Naive thymus-derived CD8-positive, alpha-beta T cell (primary cell): ENCODE measurements at regions not wholly inside any gene's neighbourhood (a gene's known extent, or its start where the extent isn't known, plus 50 kb on each side); places are given as distances from the start of the nearest gene placed in this dataset.

Experiments
- ATAC-seq, 2 donors: fragments of 150-1000 bp; cut with Tn5 transposase in 1 of 2; sonication (Bioruptor Pico), chemical (Tn5 transposase) in 1 of 2; 1 replicate in 1 of 2; 2 replicates in 1 of 2; pipeline ENCODE4 v1.10.0; 2021; ENCODE audit warnings: mild to moderate bottlenecking in 2 of 2, moderate library complexity in 2 of 2
- POLR2A ChIA-PET: fragments of 350-600 bp; sonication (Branson Sonifier 250); formaldehyde crosslinking; loops from one replicate; lab custom pipeline; 2021; ENCODE audit warnings: antibody characterized with exemption; lab: Charles Lee
- DNase-seq, 10 donors: peaks; one replicate each; pipeline versions ENCODE4 v3.0.0 to v3.0.0-alpha.2; 2020 to 2022
- H3K27ac Mint-ChIP-seq, 10 donors: one replicate each; pipeline ENCODE4 v1.8.0; 2020 to 2022; ENCODE audit warnings: mild to moderate bottlenecking in 10 of 10, mixed read lengths in 10 of 10, moderate library complexity in 4 of 10, inconsistent platforms in 1 of 10
- H3K27me3 Mint-ChIP-seq, 5 donors: one replicate each; pipeline ENCODE4 v1.8.0; 2021 to 2022; ENCODE audit warnings: mixed read lengths in 5 of 5
- H3K36me3 Mint-ChIP-seq, 3 donors: one replicate each; pipeline ENCODE4 v1.8.0; 2020 to 2022; ENCODE audit warnings: mixed read lengths in 3 of 3, mild to moderate bottlenecking in 2 of 3, inconsistent platforms in 1 of 3
- H3K4me1 Mint-ChIP-seq, 4 donors: one replicate each; pipeline ENCODE4 v1.8.0; 2021 to 2022; ENCODE audit warnings: mixed read lengths in 4 of 4
- H3K4me3 Mint-ChIP-seq, 10 donors: one replicate each; pipeline ENCODE4 v1.8.0; 2020 to 2022; ENCODE audit warnings: mild to moderate bottlenecking in 10 of 10, mixed read lengths in 10 of 10, moderate library complexity in 6 of 10, inconsistent platforms in 1 of 10
- H3K9me3 Mint-ChIP-seq, 9 donors: one replicate each; pipeline ENCODE4 v1.8.0; 2020 to 2022; ENCODE audit warnings: mixed read lengths in 9 of 9, mild to moderate bottlenecking in 3 of 9, inconsistent platforms in 1 of 9, moderate library complexity in 1 of 9

GRCh38 chr18:64444819-64445218 is 295.9 kb upstream of the LINC00305 start:
- H3K4me1 Mint-ChIP-seq: no peaks in the 10 kb centered on the region
- H3K36me3 Mint-ChIP-seq: no peaks in the 10 kb centered on the region
- no peak overlapping the region for H3K4me3 Mint-ChIP-seq
- no peak for DNase-seq
- ATAC-seq: no peak
- H3K27ac Mint-ChIP-seq: no peak overlapping the region
- POLR2A ChIA-PET: no interaction called here
- H3K27me3 Mint-ChIP-seq: no peaks in the 10 kb centered on the region
- peaks cover 1 to 12% (median 6%) of the 10 kb centered on the region in 9 donors for H3K9me3 Mint-ChIP-seq

GRCh38 chr18:64438178-64438577 is 289.3 kb upstream of the LINC00305 start:
- Mint-ChIP-seq H3K27me3 (no peaks in the 10 kb centered on the region), H3K27ac (no peak overlapping the region), H3K36me3 (peaks cover 0 to 9% (median 0%) of the 10 kb centered on the region in 3 donors), H3K9me3 (peaks cover 1 to 38% (median 19%) of the 10 kb centered on the region in 9 donors), H3K4me3 (no peak overlapping the region), H3K4me1 (no peaks in the 10 kb centered on the region)
- ATAC-seq (no peak), DNase-seq (no peak)
- POLR2A ChIA-PET: no interaction called here

GRCh38 chr18:64436111-64436510 is 287.2 kb upstream of the LINC00305 start:
- POLR2A ChIA-PET: no interaction called here
- H3K36me3 Mint-ChIP-seq: peaks cover 0 to 10% (median 0%) of the 10 kb centered on the region in 3 donors
- DNase-seq: no peak
- H3K4me1 Mint-ChIP-seq: no peaks in the 10 kb centered on the region
- no peak for ATAC-seq
- no peaks in the 10 kb centered on the region for H3K27me3 Mint-ChIP-seq
- peaks cover 4 to 39% (median 21%) of the 10 kb centered on the region in 9 donors for H3K9me3 Mint-ChIP-seq
- H3K4me3 Mint-ChIP-seq: no peak overlapping the region
- no peak overlapping the region for H3K27ac Mint-ChIP-seq

GRCh38 chr18:64419156-64419555 is 270.3 kb upstream of the LINC00305 start:
- Mint-ChIP-seq H3K36me3 (no peaks in the 10 kb centered on the region), H3K27ac (no peak overlapping the region), H3K9me3 (peaks cover 0 to 7% (median 0%) of the 10 kb centered on the region in 9 donors), H3K4me3 (no peak overlapping the region), H3K27me3 (no peaks in the 10 kb centered on the region), H3K4me1 (no peaks in the 10 kb centered on the region)
- POLR2A ChIA-PET: no interaction called here
- no peak for ATAC-seq
- no peak for DNase-seq

- no peak overlapping the region for H3K27ac Mint-ChIP-seq
- H3K4me3 Mint-ChIP-seq: no peak overlapping the region
- POLR2A ChIA-PET: no interaction called here
- H3K36me3 Mint-ChIP-seq: no peaks in the 10 kb centered on the region
- ATAC-seq: no peak
- H3K4me1 Mint-ChIP-seq: no peaks in the 10 kb centered on the region
- no peak for DNase-seq
- H3K27me3 Mint-ChIP-seq: no peaks in the 10 kb centered on the region
- H3K9me3 Mint-ChIP-seq: peaks cover 0 to 5% (median 0%) of the 10 kb centered on the region in 9 donors
Measured at GRCh38 chr18:64416990-64417389, 268.1 kb upstream of the LINC00305 start.

- H3K4me1 Mint-ChIP-seq: no peaks in the 10 kb centered on the region
- POLR2A ChIA-PET: no interaction called here
- no peak for DNase-seq
- H3K27ac Mint-ChIP-seq: no peak overlapping the region
- no peaks in the 10 kb centered on the region for H3K27me3 Mint-ChIP-seq
- no peak for ATAC-seq
- peaks cover 0 to 5% (median 0%) of the 10 kb centered on the region in 9 donors for H3K9me3 Mint-ChIP-seq
- no peaks in the 10 kb centered on the region for H3K36me3 Mint-ChIP-seq
- H3K4me3 Mint-ChIP-seq: no peak overlapping the region
Measured at GRCh38 chr18:64415218-64415617, 266.3 kb upstream of the LINC00305 start.

GRCh38 chr18:64410685-64411084 is 261.8 kb upstream of the LINC00305 start:
- Mint-ChIP-seq H3K4me1 (no peaks in the 10 kb centered on the region), H3K27ac (no peak overlapping the region), H3K27me3 (no peaks in the 10 kb centered on the region), H3K9me3 (peaks cover 0 to 2% (median 0%) of the 10 kb centered on the region in 9 donors), H3K36me3 (no peaks in the 10 kb centered on the region), H3K4me3 (no peak overlapping the region)
- ATAC-seq (no peak), DNase-seq (no peak)
- POLR2A ChIA-PET: no interaction called here

GRCh38 chr18:64409511-64409910 is 260.6 kb upstream of the LINC00305 start:
- ATAC-seq (no peak), DNase-seq (no peak)
- no peaks in the 10 kb centered on the region for H3K4me1 Mint-ChIP-seq
- H3K36me3 Mint-ChIP-seq: no peaks in the 10 kb centered on the region
- H3K27ac Mint-ChIP-seq: no peak overlapping the region
- H3K9me3 Mint-ChIP-seq: peaks cover 0 to 2% (median 0%) of the 10 kb centered on the region in 9 donors
- POLR2A ChIA-PET: no interaction called here
- H3K27me3 Mint-ChIP-seq: no peaks in the 10 kb centered on the region
- no peak overlapping the region for H3K4me3 Mint-ChIP-seq

- Mint-ChIP-seq H3K4me1 (no peaks in the 10 kb centered on the region), H3K27ac (no peak overlapping the region), H3K27me3 (no peaks in the 10 kb centered on the region), H3K36me3 (no peaks in the 10 kb centered on the region), H3K4me3 (no peak overlapping the region), H3K9me3 (peaks cover 0 to 2% (median 0%) of the 10 kb centered on the region in 9 donors)
- POLR2A ChIA-PET: no interaction called here
- DNase-seq (no peak), ATAC-seq (no peak)
Measured at GRCh38 chr18:64407606-64408005, 258.7 kb upstream of the LINC00305 start.

- Mint-ChIP-seq H3K4me3 (no peak overlapping the region), H3K36me3 (no peaks in the 10 kb centered on the region), H3K4me1 (no peaks in the 10 kb centered on the region), H3K27ac (no peak overlapping the region), H3K27me3 (no peaks in the 10 kb centered on the region), H3K9me3 (peaks cover 0 to 2% (median 0%) of the 10 kb centered on the region in 9 donors)
- DNase-seq (no peak), ATAC-seq (no peak)
- POLR2A ChIA-PET: no interaction called here
Measured at GRCh38 chr18:64405161-64405560, 256.3 kb upstream of the LINC00305 start.

GRCh38 chr18:64403784-64404503 is 255.1 kb upstream of the LINC00305 start:
- POLR2A ChIA-PET: no interaction called here
- Mint-ChIP-seq H3K4me3 (no peak overlapping the region), H3K36me3 (no peaks in the 10 kb centered on the region)

GRCh38 chr18:64402636-64403035 is 253.7 kb upstream of the LINC00305 start:
- Mint-ChIP-seq H3K4me3 (no peak overlapping the region), H3K4me1 (no peaks in the 10 kb centered on the region), H3K27me3 (no peaks in the 10 kb centered on the region), H3K27ac (no peak overlapping the region), H3K9me3 (peaks cover 0 to 2% (median 0%) of the 10 kb centered on the region in 9 donors), H3K36me3 (no peaks in the 10 kb centered on the region)
- DNase-seq: no peak
- POLR2A ChIA-PET: no interaction called here
- no peak for ATAC-seq

More at GRCh38 chr18:64403784-64404503, 255.1 kb upstream of the LINC00305 start:
- peaks cover 0 to 2% (median 0%) of the 10 kb centered on the region in 9 donors for H3K9me3 Mint-ChIP-seq
- ATAC-seq (no peak), DNase-seq (no peak)
- H3K4me1 Mint-ChIP-seq: no peaks in the 10 kb centered on the region
- H3K27ac Mint-ChIP-seq: no peak overlapping the region
- H3K27me3 Mint-ChIP-seq: no peaks in the 10 kb centered on the region

- POLR2A ChIA-PET: no interaction called here
- Mint-ChIP-seq H3K9me3 (peaks cover 0 to 11% (median 0%) of the 10 kb centered on the region in 9 donors), H3K36me3 (no peaks in the 10 kb centered on the region), H3K27me3 (no peaks in the 10 kb centered on the region), H3K4me1 (no peaks in the 10 kb centered on the region), H3K27ac (no peak overlapping the region), H3K4me3 (no peak overlapping the region)
- DNase-seq: no peak
- no peak for ATAC-seq
Measured at GRCh38 chr18:64401268-64402060, 252.6 kb upstream of the LINC00305 start.
